HEK293 (cell line): ENCODE measurements at regions not wholly inside any gene's neighbourhood (a gene's known extent, or its start where the extent isn't known, plus 50 kb on each side); places are given as distances from the start of the nearest gene placed in this dataset.

Source experiments
- CTCF ChIA-PET: fragments of 350-600 bp; formaldehyde crosslinking; extraction: SDS; loops from one replicate; lab custom pipeline; 2021; ENCODE audit warnings: antibody characterized with exemption; lab: Yijun Ruan, JAX
- POLR2A ChIA-PET: fragments of 300-600 bp; formaldehyde crosslinking; extraction: SDS; loops from one replicate; lab custom pipeline; 2020; ENCODE audit warnings: antibody characterized with exemption, inconsistent platforms; lab: Yijun Ruan, JAX
- H3K27ac ChIP-seq: fragments of 200-500 bp; sonication (Bioruptor generic); 2 replicates; pipeline ENCODE4 v1.5.1; 2014; ENCODE audit warnings: low read depth, low read length, control low read depth, inconsistent platforms; ENCODE audit errors: extremely low read depth
- H3K36me3 ChIP-seq, 2 experiments: fragments of 200-500 bp in 1 of 2; sonication (Bioruptor generic) in 1 of 2; 1 replicate in 1 of 2; 2 replicates in 1 of 2; pipeline ENCODE4 v1.5.1; 2014 to 2017; ENCODE audit warnings: inconsistent platforms in 2 of 2, low read length in 2 of 2; ENCODE audit not compliant: control insufficient read depth in 2 of 2, insufficient read depth in 1 of 2
- H3K4me1 ChIP-seq: fragments of 200-500 bp; sonication (Bioruptor generic); 2 replicates; pipeline ENCODE4 v1.5.1; 2014; ENCODE audit warnings: mild to moderate bottlenecking, low read length, inconsistent platforms; ENCODE audit not compliant: control insufficient read depth, insufficient read depth
- H3K4me3 ChIP-seq: 2 replicates; pipeline ENCODE4 v1.5.1; 2011; ENCODE audit warnings: low read depth, mild to moderate bottlenecking, control low read depth, low read length, moderate library complexity
- H3K9me3 ChIP-seq: fragments of 200-500 bp; sonication (Bioruptor generic); 2 replicates; pipeline ENCODE4 v1.5.1; 2014; ENCODE audit warnings: low read depth, low read length, inconsistent platforms; ENCODE audit not compliant: control insufficient read depth, insufficient read depth
- EGR2 ChIP-seq: fragments of 450-650 bp; formaldehyde crosslinking; IDR thresholded peaks from 2 replicates; pipeline ENCODE4 v1.5.1; 2016; ENCODE audit warnings: low read depth, missing biosample characterization, missing genetic modification characterization
- FEZF1 ChIP-seq: fragments of 450-650 bp; formaldehyde crosslinking; IDR thresholded peaks from 2 replicates; pipeline ENCODE4 v1.5.1; 2016; ENCODE audit warnings: missing biosample characterization, missing genetic modification characterization
- KLF17 ChIP-seq: fragments of 450-650 bp; formaldehyde crosslinking; IDR thresholded peaks from 2 replicates; pipeline ENCODE4 v1.5.1; 2016; ENCODE audit warnings: missing biosample characterization, missing genetic modification characterization
- SP7 ChIP-seq: fragments of 450-650 bp; formaldehyde crosslinking; IDR thresholded peaks from 2 replicates; pipeline ENCODE4 v1.5.1; 2016; ENCODE audit warnings: missing biosample characterization, missing genetic modification characterization
- TRIM28 ChIP-seq: IDR thresholded peaks from 2 replicates; pipeline ENCODE4 v1.6.1; 2011; ENCODE audit warnings: low read length, control low read depth, borderline replicate concordance
- ZBTB21 ChIP-seq: fragments of 450-650 bp; formaldehyde crosslinking; IDR thresholded peaks from 2 replicates; pipeline ENCODE4 v1.5.1; 2017; ENCODE audit warnings: missing biosample characterization, missing genetic modification characterization
- ZEB2 ChIP-seq: fragments of 450-650 bp; formaldehyde crosslinking; IDR thresholded peaks from 2 replicates; pipeline ENCODE4 v1.5.1; 2016; ENCODE audit warnings: missing biosample characterization, missing genetic modification characterization
- ZIC2 ChIP-seq: fragments of 450-650 bp; formaldehyde crosslinking; IDR thresholded peaks from 2 replicates; pipeline ENCODE4 v1.5.1; 2016; ENCODE audit warnings: missing biosample characterization, missing genetic modification characterization
- ZNF114 ChIP-seq: fragments of 450-650 bp; formaldehyde crosslinking; IDR thresholded peaks from 2 replicates; pipeline ENCODE4 v1.5.0; 2017; ENCODE audit warnings: missing biosample characterization, missing genetic modification characterization
- ZNF184 ChIP-seq: fragments of 450-650 bp; IDR thresholded peaks from 2 replicates; pipeline ENCODE4 v1.5.1; 2018; ENCODE audit warnings: missing biosample characterization, mild to moderate bottlenecking, missing genetic modification characterization
- ZNF266 ChIP-seq: fragments of 450-650 bp; formaldehyde crosslinking; IDR thresholded peaks from 2 replicates; pipeline ENCODE4 v1.5.1; 2016; ENCODE audit warnings: missing biosample characterization, missing genetic modification characterization, low read depth
- ZNF350 ChIP-seq: fragments of 450-650 bp; formaldehyde crosslinking; IDR thresholded peaks from 2 replicates; pipeline ENCODE4 v1.5.0; 2017; ENCODE audit warnings: missing biosample characterization, mild to moderate bottlenecking, missing genetic modification characterization
- ZNF510 ChIP-seq: fragments of 450-650 bp; formaldehyde crosslinking; IDR thresholded peaks from 2 replicates; pipeline ENCODE4 v1.5.1; 2018; ENCODE audit warnings: mild to moderate bottlenecking, missing genetic modification characterization, missing biosample characterization; ENCODE audit not compliant: insufficient replicate concordance
- ZNF560 ChIP-seq: fragments of 450-650 bp; formaldehyde crosslinking; IDR thresholded peaks from 2 replicates; pipeline ENCODE4 v1.5.1; 2017; ENCODE audit warnings: missing biosample characterization, missing genetic modification characterization, borderline replicate concordance
- ZNF624 ChIP-seq: fragments of 450-650 bp; formaldehyde crosslinking; IDR thresholded peaks from 2 replicates; pipeline ENCODE4 v1.5.1; 2017; ENCODE audit warnings: missing biosample characterization, missing genetic modification characterization
- ZNF670 ChIP-seq: fragments of 450-650 bp; formaldehyde crosslinking; IDR thresholded peaks from 2 replicates; pipeline ENCODE4 v1.5.1; 2016; ENCODE audit warnings: missing biosample characterization, missing genetic modification characterization, low read depth
- ZNF677 ChIP-seq: fragments of 450-650 bp; IDR thresholded peaks from 2 replicates; pipeline ENCODE4 v1.5.0; 2018; ENCODE audit warnings: missing biosample characterization, mild to moderate bottlenecking, missing genetic modification characterization, moderate library complexity
- ZNF701 ChIP-seq: fragments of 450-650 bp; formaldehyde crosslinking; IDR thresholded peaks from 2 replicates; pipeline ENCODE4 v1.5.1; 2016; ENCODE audit warnings: missing biosample characterization, missing genetic modification characterization
- ZNF777 ChIP-seq: fragments of 450-650 bp; formaldehyde crosslinking; IDR thresholded peaks from 2 replicates; pipeline ENCODE4 v1.5.1; 2017; ENCODE audit warnings: missing biosample characterization, missing genetic modification characterization, borderline replicate concordance
- ZNF791 ChIP-seq: fragments of 450-650 bp; formaldehyde crosslinking; IDR thresholded peaks from 2 replicates; pipeline ENCODE4 v1.5.1; 2016; ENCODE audit warnings: missing biosample characterization, missing genetic modification characterization
- ZNF837 ChIP-seq: fragments of 450-650 bp; formaldehyde crosslinking; IDR thresholded peaks from 2 replicates; pipeline ENCODE4 v1.5.1; 2016; ENCODE audit warnings: missing biosample characterization, missing genetic modification characterization
- ZNF843 ChIP-seq: fragments of 450-650 bp; formaldehyde crosslinking; IDR thresholded peaks from 2 replicates; pipeline ENCODE4 v1.5.1; 2016; ENCODE audit warnings: missing biosample characterization, missing genetic modification characterization
- ZSCAN16 ChIP-seq: fragments of 450-650 bp; formaldehyde crosslinking; IDR thresholded peaks from 2 replicates; pipeline ENCODE4 v1.5.1; 2016; ENCODE audit warnings: missing biosample characterization, missing genetic modification characterization
- TF ChIP-seq, protein P1 (sequence below): fragments of 450-650 bp; formaldehyde crosslinking; IDR thresholded peaks from 2 replicates; pipeline ENCODE4 v1.5.1; 2016; ENCODE audit warnings: missing biosample characterization, missing genetic modification characterization, low read depth
- TF ChIP-seq, protein P2 (sequence below): fragments of 450-650 bp; formaldehyde crosslinking; IDR thresholded peaks from 2 replicates; pipeline ENCODE4 v1.5.1; 2017; ENCODE audit warnings: missing biosample characterization, missing genetic modification characterization
- TF ChIP-seq, protein P3 (sequence below): fragments of 450-650 bp; formaldehyde crosslinking; IDR thresholded peaks from 2 replicates; pipeline ENCODE4 v1.5.1; 2016; ENCODE audit warnings: missing biosample characterization, missing genetic modification characterization
- TF ChIP-seq, protein P4 (sequence below): fragments of 450-650 bp; formaldehyde crosslinking; IDR thresholded peaks from 2 replicates; pipeline ENCODE4 v1.5.1; 2016; ENCODE audit warnings: missing biosample characterization, missing genetic modification characterization

GRCh38 chr10:90318659-90319058 is 539.2 kb downstream of the HTR7 start (continued):
- TF ChIP-seq, protein P1, sequence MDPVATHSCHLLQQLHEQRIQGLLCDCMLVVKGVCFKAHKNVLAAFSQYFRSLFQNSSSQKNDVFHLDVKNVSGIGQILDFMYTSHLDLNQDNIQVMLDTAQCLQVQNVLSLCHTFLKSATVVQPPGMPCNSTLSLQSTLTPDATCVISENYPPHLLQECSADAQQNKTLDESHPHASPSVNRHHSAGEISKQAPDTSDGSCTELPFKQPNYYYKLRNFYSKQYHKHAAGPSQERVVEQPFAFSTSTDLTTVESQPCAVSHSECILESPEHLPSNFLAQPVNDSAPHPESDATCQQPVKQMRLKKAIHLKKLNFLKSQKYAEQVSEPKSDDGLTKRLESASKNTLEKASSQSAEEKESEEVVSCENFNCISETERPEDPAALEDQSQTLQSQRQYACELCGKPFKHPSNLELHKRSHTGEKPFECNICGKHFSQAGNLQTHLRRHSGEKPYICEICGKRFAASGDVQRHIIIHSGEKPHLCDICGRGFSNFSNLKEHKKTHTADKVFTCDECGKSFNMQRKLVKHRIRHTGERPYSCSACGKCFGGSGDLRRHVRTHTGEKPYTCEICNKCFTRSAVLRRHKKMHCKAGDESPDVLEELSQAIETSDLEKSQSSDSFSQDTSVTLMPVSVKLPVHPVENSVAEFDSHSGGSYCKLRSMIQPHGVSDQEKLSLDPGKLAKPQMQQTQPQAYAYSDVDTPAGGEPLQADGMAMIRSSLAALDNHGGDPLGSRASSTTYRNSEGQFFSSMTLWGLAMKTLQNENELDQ (tag by site-specific recombination), result no peak
- TF ChIP-seq ZNF701 (tag by site-specific recombination) (no peak), ZNF843 (tag by site-specific recombination) (no peak)

GRCh38 chr10:90319188-90319914 is 538.5 kb downstream of the HTR7 start:
- POLR2A ChIA-PET, result no interaction called here
- CTCF ChIA-PET, result interaction anchor here (0.6 to 1.4 kb wide), 2 partner anchors 18 to 1175 kb away, joined by 3 to 4 read pairs; no protein-coding TSS in a partner anchor
- TF ChIP-seq ZBTB21 (tag by site-specific recombination), result peak; percentile 31; the same call in 1 of the 2 replicates
- no peak for TF ChIP-seq ZNF350 (tag by site-specific recombination)
- TF ChIP-seq ZNF114 (tag by site-specific recombination), result no peak
- no peak for TF ChIP-seq ZNF510 (tag by site-specific recombination)
- TF ChIP-seq ZIC2 (tag by site-specific recombination), result peak; percentile 84
- TF ChIP-seq ZNF670 (tag by site-specific recombination), result no peak
- TF ChIP-seq ZNF184, result peak; percentile 88
- no peak for TF ChIP-seq ZNF624 (tag by site-specific recombination)
- TF ChIP-seq, protein P2, sequence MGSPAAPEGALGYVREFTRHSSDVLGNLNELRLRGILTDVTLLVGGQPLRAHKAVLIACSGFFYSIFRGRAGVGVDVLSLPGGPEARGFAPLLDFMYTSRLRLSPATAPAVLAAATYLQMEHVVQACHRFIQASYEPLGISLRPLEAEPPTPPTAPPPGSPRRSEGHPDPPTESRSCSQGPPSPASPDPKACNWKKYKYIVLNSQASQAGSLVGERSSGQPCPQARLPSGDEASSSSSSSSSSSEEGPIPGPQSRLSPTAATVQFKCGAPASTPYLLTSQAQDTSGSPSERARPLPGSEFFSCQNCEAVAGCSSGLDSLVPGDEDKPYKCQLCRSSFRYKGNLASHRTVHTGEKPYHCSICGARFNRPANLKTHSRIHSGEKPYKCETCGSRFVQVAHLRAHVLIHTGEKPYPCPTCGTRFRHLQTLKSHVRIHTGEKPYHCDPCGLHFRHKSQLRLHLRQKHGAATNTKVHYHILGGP (tag by site-specific recombination), result peak; percentile 11; the same call in 1 of the 2 replicates
- TF ChIP-seq KLF17 (tag by site-specific recombination), result no peak
- TF ChIP-seq SP7, result peak; percentile 41; the same call in 1 of the 2 replicates
- TF ChIP-seq TRIM28, result peak; percentile 82; the same call in 1 of the 2 replicates
- TF ChIP-seq ZNF560 (tag by site-specific recombination), result no peak
- TF ChIP-seq EGR2 (tag by site-specific recombination), result no peak
- no peak for TF ChIP-seq ZNF837
- TF ChIP-seq ZSCAN16 (tag by site-specific recombination), result no peak
- TF ChIP-seq ZNF791 (tag by site-specific recombination), result no peak
- 0 out of 2 replicates have a peak, but pooled peaks have one; percentile 32 for TF ChIP-seq ZEB2
- TF ChIP-seq, protein P3, sequence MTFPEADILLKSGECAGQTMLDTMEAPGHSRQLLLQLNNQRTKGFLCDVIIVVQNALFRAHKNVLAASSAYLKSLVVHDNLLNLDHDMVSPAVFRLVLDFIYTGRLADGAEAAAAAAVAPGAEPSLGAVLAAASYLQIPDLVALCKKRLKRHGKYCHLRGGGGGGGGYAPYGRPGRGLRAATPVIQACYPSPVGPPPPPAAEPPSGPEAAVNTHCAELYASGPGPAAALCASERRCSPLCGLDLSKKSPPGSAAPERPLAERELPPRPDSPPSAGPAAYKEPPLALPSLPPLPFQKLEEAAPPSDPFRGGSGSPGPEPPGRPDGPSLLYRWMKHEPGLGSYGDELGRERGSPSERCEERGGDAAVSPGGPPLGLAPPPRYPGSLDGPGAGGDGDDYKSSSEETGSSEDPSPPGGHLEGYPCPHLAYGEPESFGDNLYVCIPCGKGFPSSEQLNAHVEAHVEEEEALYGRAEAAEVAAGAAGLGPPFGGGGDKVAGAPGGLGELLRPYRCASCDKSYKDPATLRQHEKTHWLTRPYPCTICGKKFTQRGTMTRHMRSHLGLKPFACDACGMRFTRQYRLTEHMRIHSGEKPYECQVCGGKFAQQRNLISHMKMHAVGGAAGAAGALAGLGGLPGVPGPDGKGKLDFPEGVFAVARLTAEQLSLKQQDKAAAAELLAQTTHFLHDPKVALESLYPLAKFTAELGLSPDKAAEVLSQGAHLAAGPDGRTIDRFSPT (tag by site-specific recombination), result peak; percentile 48; the same call in 1 of the 2 replicates
- TF ChIP-seq FEZF1, result no peak
- TF ChIP-seq ZNF701 (tag by site-specific recombination), result no peak
- TF ChIP-seq, protein P4, sequence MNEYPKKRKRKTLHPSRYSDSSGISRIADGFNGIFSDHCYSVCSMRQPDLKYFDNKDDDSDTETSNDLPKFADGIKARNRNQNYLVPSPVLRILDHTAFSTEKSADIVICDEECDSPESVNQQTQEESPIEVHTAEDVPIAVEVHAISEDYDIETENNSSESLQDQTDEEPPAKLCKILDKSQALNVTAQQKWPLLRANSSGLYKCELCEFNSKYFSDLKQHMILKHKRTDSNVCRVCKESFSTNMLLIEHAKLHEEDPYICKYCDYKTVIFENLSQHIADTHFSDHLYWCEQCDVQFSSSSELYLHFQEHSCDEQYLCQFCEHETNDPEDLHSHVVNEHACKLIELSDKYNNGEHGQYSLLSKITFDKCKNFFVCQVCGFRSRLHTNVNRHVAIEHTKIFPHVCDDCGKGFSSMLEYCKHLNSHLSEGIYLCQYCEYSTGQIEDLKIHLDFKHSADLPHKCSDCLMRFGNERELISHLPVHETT (tag by site-specific recombination), result no peak
- no peak for TF ChIP-seq ZNF677 (tag by site-specific recombination)
- TF ChIP-seq ZNF777, result no peak
- TF ChIP-seq ZNF266 (tag by site-specific recombination), result no peak

More at GRCh38 chr10:90319188-90319914, 538.5 kb downstream of the HTR7 start:
- Histone ChIP-seq H3K36me3 (no peaks in the 10 kb centered on the region), H3K4me3 (no peak overlapping the region), H3K27ac (no peak overlapping the region), H3K4me1 (peaks cover 3% of the 10 kb centered on the region), H3K9me3 (no peaks in the 10 kb centered on the region)
